CD4-positive, alpha-beta T cell treated with Interleukin-6 at 100 ng/mL for 8 hours (primary cell): ENCODE measurements at regions not wholly inside any gene's neighbourhood (a gene's known extent, or its start where the extent isn't known, plus 50 kb on each side); places are given as distances from the start of the nearest gene placed in this dataset.

Source experiments
- DNase-seq: peaks from one replicate; pipeline ENCODE4 v3.0.0-alpha.2; 2020; ENCODE audit warnings: mixed read lengths, low spot score

DNA sequence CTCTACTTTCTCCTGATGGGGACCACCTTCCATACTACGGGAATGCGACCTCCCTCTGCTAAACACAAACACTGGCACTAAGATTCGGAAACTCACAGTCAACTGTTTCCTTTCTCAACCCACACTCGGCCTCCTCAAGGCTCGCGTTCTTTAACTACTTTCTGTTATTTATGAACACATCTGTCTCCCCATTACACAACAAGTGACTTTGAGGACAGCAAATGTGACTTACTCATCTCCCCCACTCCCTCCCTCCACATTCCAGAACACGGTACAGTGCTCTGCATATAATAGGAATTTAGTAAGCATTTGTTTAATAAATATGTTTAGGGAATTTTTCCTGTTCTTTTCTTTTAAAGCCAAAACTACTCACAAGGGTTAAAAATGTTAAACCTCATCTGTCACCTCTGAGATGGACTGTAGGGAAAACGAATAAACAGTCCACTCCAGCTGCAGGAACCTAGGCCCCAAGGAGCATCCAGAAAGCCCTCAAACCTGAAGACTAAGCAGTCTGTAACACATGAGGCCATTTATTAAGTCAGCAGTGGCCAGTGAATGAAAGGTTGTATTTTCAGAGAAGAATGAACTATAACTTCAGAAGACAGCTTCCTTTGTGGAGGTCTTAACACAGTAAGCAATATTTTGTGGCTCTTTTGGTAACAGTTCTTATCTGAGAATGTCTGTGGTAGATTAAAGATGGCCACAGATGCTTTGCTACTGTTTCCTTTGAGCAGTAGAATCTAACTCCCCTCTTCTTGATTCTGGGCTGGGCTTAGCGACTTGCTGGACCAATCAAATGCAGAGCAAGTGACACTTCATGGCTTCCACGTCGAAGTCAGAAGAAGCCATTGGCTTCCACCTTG is 209.6 kb upstream of the DTNBP1 start:
- no peak for DNase-seq

DNA sequence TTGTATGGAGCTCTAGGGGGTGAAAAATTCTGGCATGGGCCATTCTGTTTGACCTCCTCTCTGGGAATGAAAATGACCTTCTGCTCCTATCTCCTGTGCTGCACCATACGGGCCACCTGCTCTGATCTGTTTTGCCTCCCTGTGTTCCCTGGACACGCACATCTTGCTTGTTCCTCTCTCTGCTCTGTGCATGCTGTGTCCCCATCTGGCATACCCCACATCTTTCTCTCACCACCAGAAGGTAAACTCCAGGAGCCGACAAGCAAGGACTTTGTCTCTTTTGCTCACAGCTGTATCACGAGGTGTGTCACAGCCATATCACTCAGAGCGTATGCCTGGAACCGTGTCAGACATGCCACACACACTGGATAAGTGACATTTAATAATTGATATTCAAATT is 208.4 kb upstream of the DTNBP1 start:
- no peak for DNase-seq

DNA sequence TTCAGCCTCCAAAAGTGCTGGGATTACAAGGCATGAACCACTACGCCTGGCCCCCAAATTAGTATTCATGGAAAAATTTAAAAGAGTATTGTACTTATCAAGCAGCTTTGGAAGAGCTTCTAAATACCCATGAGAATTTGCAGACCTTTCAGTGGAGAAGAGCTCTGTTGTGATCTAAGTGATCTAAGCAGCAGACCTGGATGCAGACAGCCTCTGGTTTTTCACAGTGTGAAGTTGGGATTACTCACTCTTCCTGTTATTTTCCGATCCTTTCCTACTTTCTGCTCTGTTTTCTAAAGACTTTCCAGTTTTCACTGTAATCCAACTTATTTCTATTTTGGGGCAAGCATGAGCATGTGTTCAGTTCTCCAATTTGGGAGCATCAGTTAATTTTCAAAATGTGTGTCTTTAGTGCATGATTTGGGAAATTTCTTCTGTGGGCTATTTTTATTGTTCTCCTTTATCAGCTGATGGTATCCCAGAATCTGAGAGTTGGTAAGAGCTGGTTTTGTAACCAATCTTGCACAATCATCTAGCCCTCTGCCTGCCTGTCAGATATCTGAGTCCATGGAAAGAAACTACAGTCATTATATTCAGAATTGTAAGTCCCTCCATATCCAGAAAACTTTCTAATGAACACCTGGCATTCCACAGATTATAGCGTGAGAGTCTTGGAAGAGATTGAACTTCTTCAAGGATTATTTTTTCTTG is 207.7 kb upstream of the DTNBP1 start:
- DNase-seq = no peak

DNA sequence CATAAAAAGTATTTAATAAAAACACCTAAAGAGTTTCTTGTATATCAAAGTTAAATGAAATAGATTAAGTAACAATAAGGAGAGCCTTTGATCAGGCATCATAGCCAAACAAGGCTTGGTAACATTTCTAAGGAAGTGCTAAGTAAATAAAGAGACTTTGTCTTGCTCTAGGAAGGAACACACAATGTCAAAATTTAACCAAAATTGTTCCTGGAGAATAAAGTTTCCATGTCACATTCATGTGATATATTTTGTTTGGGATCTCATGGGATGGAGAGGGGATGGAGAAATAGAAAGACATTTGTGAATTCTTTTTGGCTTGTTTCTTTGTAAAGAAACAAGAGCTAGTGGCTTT is 201.9 kb upstream of the DTNBP1 start:
- no peak for DNase-seq

DNA sequence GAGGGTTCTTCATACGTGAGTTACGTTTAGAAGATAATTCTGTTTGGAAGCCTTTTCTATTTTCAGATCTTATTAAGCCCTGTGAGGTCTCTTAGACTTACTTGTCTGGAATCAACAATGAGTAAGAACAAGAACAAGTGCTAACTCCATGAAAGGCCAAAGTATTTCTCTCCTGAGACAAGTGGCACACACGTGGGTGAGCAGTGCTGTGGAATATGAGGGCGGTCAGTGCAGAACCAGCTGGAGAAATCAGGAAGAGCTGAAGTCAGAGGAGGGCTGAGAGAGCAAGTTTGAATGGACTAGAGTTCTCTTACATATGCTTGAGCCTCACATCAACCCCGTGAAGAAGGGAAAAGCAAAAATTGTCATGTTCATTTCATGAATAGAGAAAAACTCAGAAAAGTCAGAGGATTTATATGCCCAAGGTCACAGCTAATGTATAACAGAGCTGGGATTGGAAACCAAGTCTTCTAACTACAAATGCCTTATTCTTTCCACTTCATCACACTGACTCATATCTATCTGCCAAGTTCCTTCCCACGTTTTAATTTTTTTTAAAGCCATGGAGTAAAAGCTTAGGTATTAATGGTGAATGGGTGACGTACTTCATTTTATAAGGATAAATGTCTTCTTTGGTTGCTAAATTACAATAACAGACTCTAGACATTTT is 201.3 kb upstream of the DTNBP1 start:
- no peak for DNase-seq

DNA sequence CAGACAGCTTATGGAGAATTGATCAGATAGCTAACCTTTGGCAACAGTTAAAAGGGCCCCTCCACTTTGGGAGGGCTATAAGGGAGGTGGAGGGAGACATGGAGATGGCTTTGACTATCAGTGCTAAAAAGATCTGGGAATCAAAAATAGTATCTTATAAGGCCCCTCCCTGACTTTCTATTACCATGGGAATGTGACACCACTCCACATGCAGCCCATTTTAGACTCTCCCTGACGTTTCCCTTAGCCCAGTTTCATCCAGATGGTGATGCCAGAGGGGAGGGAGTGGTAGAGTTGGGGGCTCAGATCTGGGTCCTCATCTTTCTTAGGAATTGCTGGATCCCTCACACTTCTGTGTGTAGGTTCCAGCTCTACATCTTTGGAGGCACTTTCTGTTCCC is 200.0 kb upstream of the DTNBP1 start:
- no peak for DNase-seq

DNA sequence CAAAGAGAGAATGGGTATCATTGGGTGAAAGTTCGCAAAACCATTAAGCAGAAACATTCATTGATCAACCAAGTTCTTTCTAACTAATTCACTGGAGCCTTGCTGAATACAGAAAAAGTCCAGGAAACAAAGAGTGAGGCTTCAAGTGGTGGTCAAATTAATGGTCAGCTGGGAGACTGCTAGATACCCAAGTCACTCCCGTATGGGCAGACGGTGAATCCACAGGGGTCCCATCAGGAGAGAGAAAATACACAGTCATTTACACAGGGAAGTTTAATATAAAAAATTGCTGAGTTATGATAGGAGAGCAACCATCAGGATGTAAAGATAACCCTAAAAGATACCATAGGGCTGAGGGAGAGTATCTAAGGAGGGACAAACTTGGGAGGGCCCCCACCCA is 198.7 kb upstream of the DTNBP1 start:
- no peak for DNase-seq

DNA sequence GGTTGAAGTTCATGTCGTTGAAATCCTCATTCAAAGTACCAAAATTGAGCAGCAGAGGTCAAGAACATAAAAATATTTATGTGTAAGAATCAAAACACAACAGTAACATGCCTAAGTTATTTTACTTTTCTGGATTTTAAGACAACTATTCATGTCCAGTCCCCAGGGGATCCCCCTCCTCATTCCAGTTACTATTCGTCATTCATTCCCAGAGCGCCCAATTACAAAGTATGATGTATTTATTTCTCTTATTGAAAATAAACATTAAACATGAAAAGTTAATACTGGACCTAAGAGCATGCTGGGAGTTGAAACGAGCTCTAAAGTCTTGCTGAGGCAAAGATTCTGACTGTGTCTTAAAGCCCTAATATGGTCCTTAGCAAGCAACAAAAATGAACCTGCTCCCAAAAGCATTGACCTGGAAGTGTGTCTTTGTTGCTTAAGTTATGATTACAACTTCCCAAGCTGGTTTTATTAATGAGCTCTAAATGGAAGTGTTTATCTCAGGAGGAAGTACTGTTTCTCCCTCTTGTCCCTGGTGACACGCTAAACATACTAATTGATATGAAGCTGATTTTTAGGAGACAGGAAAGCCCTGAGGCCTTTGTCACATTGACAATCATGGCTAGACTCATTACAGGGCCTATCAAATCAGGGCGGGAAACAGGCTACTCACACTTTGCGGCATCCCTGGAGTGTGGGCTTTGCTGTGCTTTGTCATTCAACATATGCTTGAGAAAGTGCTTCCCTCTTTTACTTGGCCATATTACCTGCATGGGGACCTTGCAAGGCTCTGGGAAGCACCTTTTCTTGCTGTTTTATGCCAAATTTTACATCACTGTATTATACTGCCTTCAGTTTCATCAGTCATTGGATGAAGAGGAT is 192.2 kb upstream of the DTNBP1 start:
- no peak for DNase-seq

DNA sequence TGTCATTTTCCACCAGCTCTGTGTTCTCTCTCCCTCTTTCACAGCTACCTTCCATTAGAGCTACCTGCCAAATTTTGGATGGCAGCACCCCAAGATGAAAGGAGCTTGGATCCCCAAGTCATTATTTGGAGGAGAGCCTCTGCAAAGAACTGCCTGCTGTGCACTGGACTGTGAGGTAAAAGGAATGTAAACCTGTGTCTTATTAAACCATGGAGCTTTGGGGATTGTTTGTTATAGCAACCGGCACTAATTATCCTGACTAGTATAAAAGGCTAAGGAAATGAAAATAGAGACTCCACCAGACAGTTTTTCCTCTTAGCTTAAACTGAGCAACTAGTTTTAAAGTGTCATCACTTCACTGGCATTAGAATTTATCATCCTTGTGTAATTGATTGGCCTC is 191.6 kb upstream of the DTNBP1 start:
- DNase-seq = no peak

DNA sequence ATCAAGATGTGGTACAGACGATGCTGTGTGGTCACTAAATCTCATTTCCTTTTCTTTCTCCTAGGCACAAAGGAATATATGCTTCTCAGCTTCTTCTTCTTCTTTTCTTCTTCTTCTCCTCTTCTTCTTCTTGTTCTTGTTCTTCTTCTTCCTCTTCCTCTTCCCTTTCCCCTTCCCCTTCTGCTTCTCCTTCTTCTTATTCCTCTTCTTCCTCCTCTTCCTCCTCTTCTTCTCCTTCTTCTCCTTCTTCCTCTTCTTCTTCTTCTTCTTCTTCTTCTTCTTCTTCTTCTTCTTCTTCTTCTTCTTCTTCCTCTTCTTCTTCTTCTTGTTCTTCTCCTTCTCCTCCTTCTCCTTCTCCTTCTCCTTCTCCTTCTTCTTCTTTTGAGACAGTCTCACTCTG is 190.4 kb upstream of the DTNBP1 start:
- no peak for DNase-seq

DNA sequence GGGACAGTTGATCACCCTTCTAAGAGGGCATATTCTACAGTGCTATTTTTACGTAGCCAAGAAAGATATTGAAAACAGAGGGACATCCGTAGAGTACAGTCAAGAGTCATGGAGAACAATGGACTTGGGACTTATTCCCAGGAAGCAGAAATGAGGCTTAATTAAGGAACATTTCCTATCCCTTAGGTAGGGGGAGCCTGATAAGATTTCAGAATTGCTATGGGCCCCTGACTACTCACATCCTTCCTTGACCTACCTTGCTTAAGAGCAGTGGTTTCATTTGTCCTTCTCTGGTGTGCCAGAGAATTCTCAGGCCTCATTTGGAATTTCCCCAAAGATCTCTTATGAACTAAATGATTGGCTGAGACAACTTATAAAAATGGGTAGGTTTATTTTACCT is 189.5 kb upstream of the DTNBP1 start:
- no peak for DNase-seq

DNA sequence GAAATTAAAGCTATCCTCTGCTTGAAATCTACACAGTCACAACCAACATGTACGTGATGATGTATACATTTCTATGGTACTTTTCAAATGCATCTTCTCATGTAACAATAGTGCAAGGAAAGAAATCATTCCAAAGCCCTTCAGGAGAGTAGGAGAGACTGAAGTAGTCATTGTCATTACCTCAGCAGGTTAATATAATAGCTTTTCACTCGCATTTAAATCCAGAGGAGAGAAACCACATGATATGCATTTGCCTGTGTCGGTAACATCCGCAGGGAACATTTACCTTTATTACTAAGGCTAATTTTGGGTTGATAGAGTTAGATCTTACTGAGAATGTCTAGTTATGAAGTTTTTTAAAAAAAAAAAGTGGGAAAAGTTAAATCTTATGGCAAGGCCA is 186.6 kb upstream of the DTNBP1 start:
- no peak for DNase-seq

DNA sequence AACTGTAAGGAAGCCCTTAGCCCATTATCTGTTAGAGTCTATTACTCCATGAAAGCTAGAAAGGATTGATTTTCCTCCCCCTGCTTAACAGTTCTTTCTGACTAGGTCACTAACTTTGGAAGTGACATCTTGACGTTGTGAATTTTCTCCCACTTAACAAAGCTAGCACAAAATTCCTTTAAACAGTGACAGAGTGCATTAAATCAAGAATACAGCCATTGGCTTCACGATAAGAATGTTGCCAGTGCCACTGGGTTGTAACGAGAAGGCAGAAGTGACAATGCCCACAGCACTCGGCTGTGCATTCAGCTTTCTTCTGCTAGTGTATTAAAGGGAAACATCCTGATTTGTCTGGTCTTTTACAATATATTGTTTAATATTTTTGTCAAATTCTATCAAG is 182.7 kb upstream of the DTNBP1 start:
- no peak for DNase-seq

DNA sequence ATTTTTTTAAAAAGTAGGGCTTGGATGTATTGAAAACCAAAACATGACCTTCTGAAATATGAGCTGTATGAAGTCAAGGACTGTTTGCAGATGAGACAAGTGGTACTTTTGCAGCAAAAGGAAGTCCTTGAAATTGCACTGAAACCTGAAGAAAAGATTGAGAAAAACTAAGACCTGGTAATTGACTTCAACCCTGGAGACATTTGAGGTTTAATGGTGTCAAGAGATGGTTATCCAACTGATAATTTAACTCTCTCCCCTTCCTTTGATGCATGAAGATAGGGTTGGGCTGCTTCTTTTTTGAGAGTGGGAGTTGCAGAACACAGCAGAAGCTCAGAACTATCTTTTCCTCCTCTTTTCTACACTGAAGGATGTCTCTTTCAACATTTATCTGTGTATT is 180.9 kb upstream of the DTNBP1 start:
- no peak for DNase-seq

DNA sequence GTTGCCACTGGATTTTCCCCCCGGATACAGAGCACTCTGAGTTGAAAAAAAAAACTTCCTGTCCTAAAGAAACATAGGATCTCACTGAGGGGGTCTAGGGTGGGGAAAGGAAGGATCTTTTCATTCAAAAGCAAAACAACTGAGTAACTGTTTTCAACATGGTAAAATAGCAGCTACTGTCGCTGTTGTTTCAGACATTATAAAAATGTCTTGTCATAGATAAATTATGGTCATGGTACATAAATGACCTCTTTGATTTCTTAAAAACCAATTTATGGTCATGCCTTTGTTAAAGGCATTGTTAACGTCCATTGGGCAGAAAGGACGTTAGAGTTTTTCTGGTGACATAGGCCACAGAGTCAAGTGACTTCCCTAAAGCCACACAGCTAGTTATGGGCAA is 180.4 kb upstream of the DTNBP1 start:
- DNase-seq = no peak

DNA sequence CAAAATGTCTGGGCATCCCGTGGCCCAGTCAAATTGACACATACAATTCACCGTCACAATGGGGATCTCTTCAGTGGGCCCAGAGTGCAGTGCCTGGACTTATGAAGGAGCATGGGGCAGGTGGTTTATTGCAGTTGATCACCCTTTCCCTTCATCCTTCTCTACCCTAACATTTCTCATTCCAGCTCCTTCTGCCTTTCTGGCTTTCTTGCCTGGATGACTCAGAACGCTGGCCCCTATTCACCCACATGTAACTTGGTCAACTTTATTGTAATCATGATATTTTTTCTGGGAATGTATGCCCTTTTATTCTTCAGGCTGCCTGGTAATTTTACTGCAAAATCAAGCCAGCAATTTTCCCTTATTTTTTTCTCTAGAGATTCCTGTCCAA is 179.9 kb upstream of the DTNBP1 start:
- DNase-seq = no peak

DNA sequence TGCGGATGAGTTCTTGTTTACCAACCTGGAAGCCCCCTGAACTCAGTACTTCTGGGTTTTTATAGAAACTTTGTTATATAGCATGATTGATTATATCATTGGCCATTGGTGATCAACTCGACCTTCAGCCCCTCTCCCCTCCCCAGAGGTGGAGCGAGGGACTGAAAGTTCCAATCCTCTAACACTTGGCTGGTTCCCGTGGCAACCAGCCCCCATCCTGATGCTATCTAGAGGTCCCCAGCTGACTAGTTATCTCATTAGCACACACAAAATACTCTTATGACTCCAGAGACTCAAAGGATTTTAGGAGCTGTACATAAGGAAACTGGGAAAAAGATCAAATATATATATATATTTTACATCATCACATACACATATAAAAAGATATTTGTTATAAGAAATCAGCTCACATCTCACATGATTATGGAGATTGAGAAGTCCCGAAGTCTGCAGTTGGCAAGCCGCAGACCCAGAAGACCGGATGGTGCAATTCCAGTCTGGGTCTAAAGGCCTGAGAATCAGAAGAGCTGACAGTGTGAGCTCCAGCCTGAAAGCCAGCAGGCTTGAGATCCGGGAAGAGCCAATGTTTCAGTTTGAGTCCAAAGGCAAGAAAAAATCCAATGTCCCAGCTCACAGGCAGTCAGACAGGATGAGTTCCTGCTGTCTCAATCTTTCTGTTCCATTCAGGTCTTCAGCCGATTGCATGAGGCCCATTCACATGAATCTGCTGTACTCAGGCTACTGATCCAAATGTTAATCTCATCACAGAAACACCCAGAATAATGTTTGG is 179.3 kb upstream of the DTNBP1 start:
- DNase-seq = no peak

DNA sequence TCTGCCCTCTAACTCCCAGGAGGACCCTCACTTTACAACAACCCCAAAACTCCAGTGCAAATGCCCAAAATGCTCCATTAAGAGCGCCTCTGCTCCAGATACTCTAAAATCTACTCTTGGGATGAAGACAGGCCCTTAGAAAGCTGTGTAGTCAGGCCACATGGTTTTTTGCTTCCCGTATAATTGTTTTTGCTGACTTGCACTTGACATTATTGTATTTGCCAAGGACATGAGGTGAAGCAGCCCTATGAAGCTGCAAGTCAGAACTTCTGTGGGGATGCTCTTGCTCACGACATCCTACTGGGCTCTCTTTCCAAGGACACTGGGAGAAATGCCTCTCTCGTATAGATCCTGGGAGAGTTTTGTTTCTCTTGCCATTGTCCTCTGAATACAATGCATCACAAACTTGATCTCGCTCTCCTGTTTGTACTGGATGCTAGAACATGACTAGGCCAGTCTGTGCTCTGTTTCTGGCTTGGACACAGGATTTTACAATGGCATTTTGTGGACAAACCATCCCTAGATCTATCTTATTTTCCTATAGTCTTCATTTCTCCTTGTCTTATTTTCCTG is 177.2 kb upstream of the DTNBP1 start:
- DNase-seq = no peak

DNA sequence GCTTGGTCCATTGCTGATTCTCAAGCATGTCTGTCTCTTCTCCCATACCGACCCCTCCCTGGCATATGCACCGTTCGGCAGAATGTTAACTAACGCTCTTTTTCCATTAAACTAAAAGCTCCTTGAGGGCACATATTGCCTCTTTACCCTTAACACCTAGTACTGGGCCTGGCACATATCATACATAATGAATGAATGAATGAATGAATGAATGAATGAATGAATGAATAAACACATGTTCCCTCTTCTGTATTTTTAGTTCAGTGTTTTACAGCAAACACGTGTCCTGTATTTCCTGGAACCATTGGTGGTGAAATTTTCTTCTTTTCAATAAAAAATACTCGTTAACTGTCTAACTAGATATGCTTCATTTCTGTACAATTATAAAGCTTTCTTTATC is 174.4 kb upstream of the DTNBP1 start:
- no peak for DNase-seq

DNA sequence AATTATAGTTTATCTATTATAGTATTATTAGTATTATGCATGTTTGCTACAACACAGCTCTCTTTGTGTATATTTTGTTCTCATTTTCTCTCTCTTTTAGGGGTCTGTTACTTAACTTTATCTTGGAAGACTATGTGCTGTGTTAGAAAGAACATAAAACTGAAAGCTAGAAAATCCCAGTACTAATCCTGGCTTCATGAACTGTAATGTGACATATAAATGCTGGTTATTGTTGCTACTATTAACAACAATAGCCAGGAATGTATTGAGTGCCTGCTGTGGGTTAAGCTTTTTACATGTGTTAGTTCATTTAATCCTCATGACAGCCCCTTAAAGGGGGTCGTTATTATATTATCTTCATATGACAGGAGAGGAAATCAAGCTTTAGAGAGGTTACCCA is 170.0 kb upstream of the DTNBP1 start:
- DNase-seq = no peak

DNA sequence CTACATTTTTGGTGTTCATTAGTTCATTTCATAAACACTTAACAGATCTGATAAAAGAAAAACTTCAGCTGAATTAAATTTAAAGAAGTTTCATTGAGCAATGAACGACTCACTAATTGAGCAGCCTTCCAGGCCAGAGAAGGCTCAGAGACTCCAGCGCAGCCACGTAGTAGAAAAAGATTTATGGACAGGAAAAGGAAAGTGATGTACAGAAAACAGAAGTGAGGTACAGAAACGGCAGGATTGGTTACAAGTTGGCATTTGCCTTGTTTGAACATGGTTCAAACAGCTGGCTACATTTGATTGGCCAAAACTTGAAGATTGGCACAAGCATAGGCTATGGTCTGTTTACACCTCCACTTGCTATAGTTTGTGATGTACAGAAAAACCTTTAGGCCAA is 166.3 kb upstream of the DTNBP1 start:
- no peak for DNase-seq
